ENCODE measurements at regions not wholly inside any gene's neighbourhood (a gene's known extent, or its start where the extent isn't known, plus 50 kb on each side); places are given as distances from the start of the nearest gene placed in this dataset.

- peaks cover 0 to 10% (median 0%) of the 10 kb centered on the region in 12 donors for H3K9me3 ChIP-seq
- peaks cover 0 to 6% (median 0%) of the 10 kb centered on the region in 9 donors for H3K27me3 ChIP-seq
- no peaks in the 10 kb centered on the region for H3K36me3 ChIP-seq
- no peaks in the 10 kb centered on the region for H3K4me1 ChIP-seq
- no peak overlapping the region for H3K4me3 ChIP-seq
- no peak for ATAC-seq
- no peak for DNase-seq
- intact Hi-C loops (cut with DNase I): no loop called here
- WGBS, 4 donors: 69 to 74% (median 72%) methylated on average over 3 of the region's 3 CpGs
- no peak overlapping the region for H3K27ac ChIP-seq
- TF ChIP-seq CTCF (IDR thresholded peaks at IDR 0.05) (no peak), POLR2A (IDR thresholded peaks at IDR 0.05) (no peak)
Observed at GRCh38 chr7:54960517-54960916, 58.3 kb upstream of the EGFR start.

- DNase-seq (no peak), ATAC-seq (no peak)
- Histone ChIP-seq H3K27me3 (peaks cover 0 to 6% (median 0%) of the 10 kb centered on the region in 9 donors), H3K36me3 (no peaks in the 10 kb centered on the region), H3K4me1 (no peaks in the 10 kb centered on the region), H3K4me3 (no peak overlapping the region), H3K27ac (no peak overlapping the region), H3K9me3 (peaks cover 0 to 10% (median 0%) of the 10 kb centered on the region in 12 donors)
- intact Hi-C loops (cut with DNase I): no loop called here
- WGBS, 4 donors: 75 to 84% (median 80%) methylated on average over 6 of the region's 6 CpGs
- TF ChIP-seq CTCF (IDR thresholded peaks at IDR 0.05) (no peak), POLR2A (IDR thresholded peaks at IDR 0.05) (no peak)
Observed at GRCh38 chr7:54961391-54961790, 57.4 kb upstream of the EGFR start.

- no peak for ATAC-seq
- TF ChIP-seq CTCF (IDR thresholded peaks at IDR 0.05) (no peak), POLR2A (IDR thresholded peaks at IDR 0.05) (no peak)
- Histone ChIP-seq H3K9me3 (peaks cover 0 to 10% (median 0%) of the 10 kb centered on the region in 12 donors), H3K27ac (no peak overlapping the region), H3K4me1 (no peaks in the 10 kb centered on the region), H3K27me3 (no peaks in the 10 kb centered on the region), H3K4me3 (no peak overlapping the region), H3K36me3 (no peaks in the 10 kb centered on the region)
- intact Hi-C loops (cut with DNase I): no loop called here
- 92 to 100% (median 95%) methylated on average over 1 of the region's 1 CpG for WGBS, 4 donors
- DNase-seq: no peak
Observed at GRCh38 chr7:54963155-54963554, 55.7 kb upstream of the EGFR start.

GRCh38 chr7:54964136-54964535 lies 54.7 kb upstream of the EGFR start:
- intact Hi-C loops (cut with DNase I): no loop called here

More at GRCh38 chr7:54964136-54964535, 54.7 kb upstream of the EGFR start:
- peaks cover 0 to under 1% (median 0%) of the 10 kb centered on the region in 9 donors for H3K27me3 ChIP-seq
- no peak for TF ChIP-seq POLR2A (IDR thresholded peaks at IDR 0.05)
- no peak for TF ChIP-seq CTCF (IDR thresholded peaks at IDR 0.05)
- ATAC-seq (no peak), DNase-seq (no peak)
- no peak overlapping the region for H3K27ac ChIP-seq
- WGBS, 4 donors: 80 to 93% (median 90%) methylated on average over 1 of the region's 1 CpG
- H3K9me3 ChIP-seq: peaks cover 0 to 10% (median 0%) of the 10 kb centered on the region in 12 donors
- no peaks in the 10 kb centered on the region for H3K36me3 ChIP-seq
- H3K4me1 ChIP-seq: no peaks in the 10 kb centered on the region
- no peak overlapping the region for H3K4me3 ChIP-seq
